ENCODE measurements at regions not wholly inside any gene's neighbourhood (a gene's known extent, or its start where the extent isn't known, plus 50 kb on each side); places are given as distances from the start of the nearest gene placed in this dataset.

DNA sequence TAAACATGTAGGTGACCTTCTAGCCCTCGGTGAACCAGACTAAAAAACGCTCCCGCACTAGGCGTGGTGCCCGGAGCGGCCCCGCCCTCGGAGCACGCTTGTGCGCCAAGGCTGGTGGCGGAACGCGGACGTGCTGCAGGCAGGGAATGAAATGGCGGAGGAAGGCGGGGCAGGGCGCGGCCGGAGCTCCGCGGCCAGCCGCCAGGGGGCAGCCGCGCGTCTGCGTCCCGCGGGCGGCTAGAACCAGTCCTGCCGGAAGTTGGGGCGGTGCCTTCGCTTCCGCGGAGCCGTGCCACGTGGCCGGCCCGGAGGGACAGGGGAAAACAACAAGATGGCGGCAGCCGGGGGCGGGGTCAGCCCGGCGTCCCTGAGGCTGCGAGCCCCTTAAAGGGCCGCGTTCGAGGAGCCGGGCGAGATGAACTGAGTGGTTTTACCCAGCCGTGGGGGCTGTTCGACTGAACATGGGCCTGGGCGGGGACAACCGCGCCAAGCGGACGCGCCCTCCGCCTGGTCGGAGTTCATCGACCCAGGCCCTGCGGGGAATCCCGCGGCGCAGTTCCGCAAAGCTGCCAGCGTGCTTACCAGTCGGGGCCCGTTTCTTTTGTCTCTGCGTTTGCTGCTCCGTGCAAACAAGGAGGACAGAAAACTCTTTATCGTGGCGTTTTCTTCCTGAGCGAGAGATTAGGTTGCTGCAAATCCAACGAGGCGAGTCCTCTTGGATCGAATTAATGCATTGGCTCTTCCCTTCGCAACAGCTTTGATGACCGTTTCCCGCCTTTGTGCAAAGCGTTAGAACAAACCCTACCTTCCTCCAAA lies 90.9 kb upstream of the CHD2 start (continued):
- TF ChIP-seq, protein P1, sequence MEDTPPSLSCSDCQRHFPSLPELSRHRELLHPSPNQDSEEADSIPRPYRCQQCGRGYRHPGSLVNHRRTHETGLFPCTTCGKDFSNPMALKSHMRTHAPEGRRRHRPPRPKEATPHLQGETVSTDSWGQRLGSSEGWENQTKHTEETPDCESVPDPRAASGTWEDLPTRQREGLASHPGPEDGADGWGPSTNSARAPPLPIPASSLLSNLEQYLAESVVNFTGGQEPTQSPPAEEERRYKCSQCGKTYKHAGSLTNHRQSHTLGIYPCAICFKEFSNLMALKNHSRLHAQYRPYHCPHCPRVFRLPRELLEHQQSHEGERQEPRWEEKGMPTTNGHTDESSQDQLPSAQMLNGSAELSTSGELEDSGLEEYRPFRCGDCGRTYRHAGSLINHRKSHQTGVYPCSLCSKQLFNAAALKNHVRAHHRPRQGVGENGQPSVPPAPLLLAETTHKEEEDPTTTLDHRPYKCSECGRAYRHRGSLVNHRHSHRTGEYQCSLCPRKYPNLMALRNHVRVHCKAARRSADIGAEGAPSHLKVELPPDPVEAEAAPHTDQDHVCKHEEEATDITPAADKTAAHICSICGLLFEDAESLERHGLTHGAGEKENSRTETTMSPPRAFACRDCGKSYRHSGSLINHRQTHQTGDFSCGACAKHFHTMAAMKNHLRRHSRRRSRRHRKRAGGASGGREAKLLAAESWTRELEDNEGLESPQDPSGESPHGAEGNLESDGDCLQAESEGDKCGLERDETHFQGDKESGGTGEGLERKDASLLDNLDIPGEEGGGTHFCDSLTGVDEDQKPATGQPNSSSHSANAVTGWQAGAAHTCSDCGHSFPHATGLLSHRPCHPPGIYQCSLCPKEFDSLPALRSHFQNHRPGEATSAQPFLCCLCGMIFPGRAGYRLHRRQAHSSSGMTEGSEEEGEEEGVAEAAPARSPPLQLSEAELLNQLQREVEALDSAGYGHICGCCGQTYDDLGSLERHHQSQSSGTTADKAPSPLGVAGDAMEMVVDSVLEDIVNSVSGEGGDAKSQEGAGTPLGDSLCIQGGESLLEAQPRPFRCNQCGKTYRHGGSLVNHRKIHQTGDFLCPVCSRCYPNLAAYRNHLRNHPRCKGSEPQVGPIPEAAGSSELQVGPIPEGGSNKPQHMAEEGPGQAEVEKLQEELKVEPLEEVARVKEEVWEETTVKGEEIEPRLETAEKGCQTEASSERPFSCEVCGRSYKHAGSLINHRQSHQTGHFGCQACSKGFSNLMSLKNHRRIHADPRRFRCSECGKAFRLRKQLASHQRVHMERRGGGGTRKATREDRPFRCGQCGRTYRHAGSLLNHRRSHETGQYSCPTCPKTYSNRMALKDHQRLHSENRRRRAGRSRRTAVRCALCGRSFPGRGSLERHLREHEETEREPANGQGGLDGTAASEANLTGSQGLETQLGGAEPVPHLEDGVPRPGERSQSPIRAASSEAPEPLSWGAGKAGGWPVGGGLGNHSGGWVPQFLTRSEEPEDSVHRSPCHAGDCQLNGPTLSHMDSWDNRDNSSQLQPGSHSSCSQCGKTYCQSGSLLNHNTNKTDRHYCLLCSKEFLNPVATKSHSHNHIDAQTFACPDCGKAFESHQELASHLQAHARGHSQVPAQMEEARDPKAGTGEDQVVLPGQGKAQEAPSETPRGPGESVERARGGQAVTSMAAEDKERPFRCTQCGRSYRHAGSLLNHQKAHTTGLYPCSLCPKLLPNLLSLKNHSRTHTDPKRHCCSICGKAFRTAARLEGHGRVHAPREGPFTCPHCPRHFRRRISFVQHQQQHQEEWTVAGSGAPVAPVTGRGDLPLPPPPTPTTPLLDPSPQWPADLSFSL (CRISPR knock-in tag; IDR thresholded peaks at IDR 0.05), result no peak
- TF ChIP-seq FOXP1 (IDR thresholded peaks at IDR 0.05) (peak; percentile 15; the same call in 1 of the 2 replicates), FOXP1 (CRISPR knock-in tag; IDR thresholded peaks at IDR 0.05) (peak; percentile 4; the same call in 1 of the 2 replicates), ZNF614 (CRISPR knock-in tag; IDR thresholded peaks at IDR 0.05; ENCODE audit: borderline replicate concordance) (peak; percentile 82), HES4 (CRISPR knock-in tag; IDR thresholded peaks at IDR 0.05; ENCODE audit: borderline replicate concordance) (peak; percentile 87), MAFK (conservative IDR thresholded peaks at IDR 0.05 in 1 of 2, IDR thresholded peaks at IDR 0.05 in 1 of 2; ENCODE audit: low read length in 2 of 2) (no peak), ZSCAN9 (CRISPR knock-in tag; IDR thresholded peaks at IDR 0.05; ENCODE audit: borderline replicate concordance) (peak; percentile 82; the same call in 1 of the 2 replicates), ZNF136 (CRISPR knock-in tag; IDR thresholded peaks at IDR 0.05; ENCODE audit: low read depth) (peak; percentile 78; the same call in 1 of the 2 replicates), MTA3 (CRISPR knock-in tag; IDR thresholded peaks at IDR 0.05) (no peak), MXD4 (CRISPR knock-in tag; IDR thresholded peaks at IDR 0.05) (peak; percentile 93), MBD4 (IDR thresholded peaks at IDR 0.05; ENCODE audit: borderline replicate concordance, low read length) (peak; percentile 49; the same call in 1 of the 2 replicates), ZBTB1 (CRISPR knock-in tag; IDR thresholded peaks at IDR 0.05; ENCODE audit: borderline replicate concordance) (no peak)
- TF ChIP-seq, protein P2, sequence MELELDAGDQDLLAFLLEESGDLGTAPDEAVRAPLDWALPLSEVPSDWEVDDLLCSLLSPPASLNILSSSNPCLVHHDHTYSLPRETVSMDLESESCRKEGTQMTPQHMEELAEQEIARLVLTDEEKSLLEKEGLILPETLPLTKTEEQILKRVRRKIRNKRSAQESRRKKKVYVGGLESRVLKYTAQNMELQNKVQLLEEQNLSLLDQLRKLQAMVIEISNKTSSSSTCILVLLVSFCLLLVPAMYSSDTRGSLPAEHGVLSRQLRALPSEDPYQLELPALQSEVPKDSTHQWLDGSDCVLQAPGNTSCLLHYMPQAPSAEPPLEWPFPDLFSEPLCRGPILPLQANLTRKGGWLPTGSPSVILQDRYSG (CRISPR knock-in tag; IDR thresholded peaks at IDR 0.05), result no peak
- TF ChIP-seq, protein P3, sequence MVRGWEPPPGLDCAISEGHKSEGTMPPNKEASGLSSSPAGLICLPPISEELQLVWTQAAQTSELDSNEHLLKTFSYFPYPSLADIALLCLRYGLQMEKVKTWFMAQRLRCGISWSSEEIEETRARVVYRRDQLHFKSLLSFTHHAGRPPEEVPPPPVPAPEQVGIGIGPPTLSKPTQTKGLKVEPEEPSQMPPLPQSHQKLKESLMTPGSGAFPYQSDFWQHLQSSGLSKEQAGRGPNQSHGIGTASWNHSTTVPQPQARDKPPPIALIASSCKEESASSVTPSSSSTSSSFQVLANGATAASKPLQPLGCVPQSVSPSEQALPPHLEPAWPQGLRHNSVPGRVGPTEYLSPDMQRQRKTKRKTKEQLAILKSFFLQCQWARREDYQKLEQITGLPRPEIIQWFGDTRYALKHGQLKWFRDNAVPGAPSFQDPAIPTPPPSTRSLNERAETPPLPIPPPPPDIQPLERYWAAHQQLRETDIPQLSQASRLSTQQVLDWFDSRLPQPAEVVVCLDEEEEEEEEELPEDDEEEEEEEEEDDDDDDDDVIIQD (CRISPR knock-in tag; IDR thresholded peaks at IDR 0.05; ENCODE audit: low read depth), result peak; percentile 39; the same call in 1 of the 2 replicates
- TF ChIP-seq, protein P4, sequence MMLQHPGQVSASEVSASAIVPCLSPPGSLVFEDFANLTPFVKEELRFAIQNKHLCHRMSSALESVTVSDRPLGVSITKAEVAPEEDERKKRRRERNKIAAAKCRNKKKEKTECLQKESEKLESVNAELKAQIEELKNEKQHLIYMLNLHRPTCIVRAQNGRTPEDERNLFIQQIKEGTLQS (CRISPR knock-in tag; IDR thresholded peaks at IDR 0.05), result peak; percentile 43
- TF ChIP-seq, protein P5, sequence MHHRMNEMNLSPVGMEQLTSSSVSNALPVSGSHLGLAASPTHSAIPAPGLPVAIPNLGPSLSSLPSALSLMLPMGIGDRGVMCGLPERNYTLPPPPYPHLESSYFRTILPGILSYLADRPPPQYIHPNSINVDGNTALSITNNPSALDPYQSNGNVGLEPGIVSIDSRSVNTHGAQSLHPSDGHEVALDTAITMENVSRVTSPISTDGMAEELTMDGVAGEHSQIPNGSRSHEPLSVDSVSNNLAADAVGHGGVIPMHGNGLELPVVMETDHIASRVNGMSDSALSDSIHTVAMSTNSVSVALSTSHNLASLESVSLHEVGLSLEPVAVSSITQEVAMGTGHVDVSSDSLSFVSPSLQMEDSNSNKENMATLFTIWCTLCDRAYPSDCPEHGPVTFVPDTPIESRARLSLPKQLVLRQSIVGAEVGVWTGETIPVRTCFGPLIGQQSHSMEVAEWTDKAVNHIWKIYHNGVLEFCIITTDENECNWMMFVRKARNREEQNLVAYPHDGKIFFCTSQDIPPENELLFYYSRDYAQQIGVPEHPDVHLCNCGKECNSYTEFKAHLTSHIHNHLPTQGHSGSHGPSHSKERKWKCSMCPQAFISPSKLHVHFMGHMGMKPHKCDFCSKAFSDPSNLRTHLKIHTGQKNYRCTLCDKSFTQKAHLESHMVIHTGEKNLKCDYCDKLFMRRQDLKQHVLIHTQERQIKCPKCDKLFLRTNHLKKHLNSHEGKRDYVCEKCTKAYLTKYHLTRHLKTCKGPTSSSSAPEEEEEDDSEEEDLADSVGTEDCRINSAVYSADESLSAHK (CRISPR knock-in tag; IDR thresholded peaks at IDR 0.05; ENCODE audit: borderline replicate concordance), result no peak
